ENCODE measurements at regions not wholly inside any gene's neighbourhood (a gene's known extent, or its start where the extent isn't known, plus 50 kb on each side); places are given as distances from the start of the nearest gene placed in this dataset.

DNA sequence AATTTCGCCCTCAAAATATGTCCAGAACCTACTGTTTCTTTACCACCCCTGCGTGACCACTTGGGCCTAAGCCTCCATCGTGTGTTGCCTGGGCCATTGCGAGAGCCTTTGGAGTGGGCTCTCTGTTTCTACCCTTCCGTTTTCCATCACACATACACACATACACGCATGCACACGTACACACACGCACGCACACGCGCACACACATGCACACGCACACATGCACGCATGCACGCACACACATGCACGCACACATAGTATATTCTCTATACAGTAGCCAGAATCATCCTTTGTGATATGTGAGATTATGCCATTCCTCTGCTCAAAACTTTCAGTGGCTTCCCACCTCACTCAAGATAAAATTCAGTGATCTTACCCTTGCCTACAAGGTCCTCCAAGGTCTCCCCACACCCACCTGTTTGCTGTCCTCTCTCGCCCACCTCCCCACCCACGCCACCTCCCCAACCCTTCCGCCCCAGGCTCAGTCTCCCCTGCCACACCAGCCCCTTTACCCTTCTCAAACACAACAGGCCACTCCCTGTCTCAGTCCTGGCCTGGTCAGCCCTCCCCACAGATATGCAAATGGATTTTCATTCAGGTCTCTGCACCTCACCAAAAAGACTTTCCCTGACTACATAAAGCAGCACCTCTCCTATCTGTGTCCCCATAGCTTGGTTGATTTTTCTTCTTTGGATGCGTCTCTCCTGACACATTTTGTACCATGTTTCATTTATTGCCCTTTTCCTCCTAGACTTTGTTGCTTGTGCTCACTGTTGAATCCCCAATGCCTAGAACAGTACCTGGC is 559.6 kb downstream of the CD83 start:
- TF ChIP-seq, protein P1, sequence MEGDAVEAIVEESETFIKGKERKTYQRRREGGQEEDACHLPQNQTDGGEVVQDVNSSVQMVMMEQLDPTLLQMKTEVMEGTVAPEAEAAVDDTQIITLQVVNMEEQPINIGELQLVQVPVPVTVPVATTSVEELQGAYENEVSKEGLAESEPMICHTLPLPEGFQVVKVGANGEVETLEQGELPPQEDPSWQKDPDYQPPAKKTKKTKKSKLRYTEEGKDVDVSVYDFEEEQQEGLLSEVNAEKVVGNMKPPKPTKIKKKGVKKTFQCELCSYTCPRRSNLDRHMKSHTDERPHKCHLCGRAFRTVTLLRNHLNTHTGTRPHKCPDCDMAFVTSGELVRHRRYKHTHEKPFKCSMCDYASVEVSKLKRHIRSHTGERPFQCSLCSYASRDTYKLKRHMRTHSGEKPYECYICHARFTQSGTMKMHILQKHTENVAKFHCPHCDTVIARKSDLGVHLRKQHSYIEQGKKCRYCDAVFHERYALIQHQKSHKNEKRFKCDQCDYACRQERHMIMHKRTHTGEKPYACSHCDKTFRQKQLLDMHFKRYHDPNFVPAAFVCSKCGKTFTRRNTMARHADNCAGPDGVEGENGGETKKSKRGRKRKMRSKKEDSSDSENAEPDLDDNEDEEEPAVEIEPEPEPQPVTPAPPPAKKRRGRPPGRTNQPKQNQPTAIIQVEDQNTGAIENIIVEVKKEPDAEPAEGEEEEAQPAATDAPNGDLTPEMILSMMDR (IDR thresholded peaks at IDR 0.05; ENCODE audit: low read depth, low read length, missing control alignments): no peak
- H3K4me3 ChIP-seq (ENCODE audit: low read depth, low read length): no peak overlapping the region
- in situ Hi-C loops (cut with HindIII; ENCODE audit: low sequenced_read_pairs): no loop called here
- DNase-seq (ENCODE audit: low read depth): no peak

DNA sequence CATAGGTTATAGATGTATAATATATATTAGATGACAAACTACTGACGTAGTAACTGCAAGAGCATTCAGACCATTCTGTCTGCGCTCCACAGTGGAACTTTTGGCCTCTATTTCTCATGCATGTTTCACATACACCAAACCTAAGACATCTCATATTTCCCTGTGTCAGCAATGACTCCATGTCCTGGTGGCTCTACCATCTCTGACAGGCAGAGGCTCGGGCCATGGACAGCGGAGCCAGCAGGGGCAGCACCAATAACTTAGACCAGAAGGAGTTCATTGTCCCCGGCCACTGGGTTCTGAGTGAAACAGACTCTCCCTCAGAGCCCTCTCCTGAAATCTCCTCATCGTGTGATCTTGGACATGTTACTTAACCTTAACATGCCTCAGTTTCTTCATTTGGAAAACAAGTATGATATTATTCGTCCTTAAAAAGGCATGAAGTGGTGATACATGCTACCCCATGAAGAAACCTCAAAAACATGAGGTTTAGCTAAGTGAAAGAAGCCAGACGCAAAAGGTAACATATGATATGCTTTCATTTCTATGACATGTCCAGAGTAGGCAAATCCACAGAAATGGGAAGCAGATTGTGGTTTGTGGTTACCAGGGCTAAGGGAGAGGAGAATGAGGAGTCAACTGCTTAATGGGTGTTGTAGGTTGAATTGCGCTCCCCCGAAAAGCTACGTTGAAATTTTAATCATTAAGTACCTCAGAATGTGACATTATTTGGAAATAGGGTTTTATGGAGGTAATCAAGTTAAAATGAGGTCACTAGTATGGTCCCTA is 564.0 kb upstream of the JARID2 start:
- no peak overlapping the region for H3K4me3 ChIP-seq (ENCODE audit: low read depth, low read length)
- TF ChIP-seq, protein P1 (IDR thresholded peaks at IDR 0.05; ENCODE audit: low read depth, low read length, missing control alignments): no peak
- in situ Hi-C loops (cut with HindIII; ENCODE audit: low sequenced_read_pairs): no loop called here
- no peak for DNase-seq (ENCODE audit: low read depth)

DNA sequence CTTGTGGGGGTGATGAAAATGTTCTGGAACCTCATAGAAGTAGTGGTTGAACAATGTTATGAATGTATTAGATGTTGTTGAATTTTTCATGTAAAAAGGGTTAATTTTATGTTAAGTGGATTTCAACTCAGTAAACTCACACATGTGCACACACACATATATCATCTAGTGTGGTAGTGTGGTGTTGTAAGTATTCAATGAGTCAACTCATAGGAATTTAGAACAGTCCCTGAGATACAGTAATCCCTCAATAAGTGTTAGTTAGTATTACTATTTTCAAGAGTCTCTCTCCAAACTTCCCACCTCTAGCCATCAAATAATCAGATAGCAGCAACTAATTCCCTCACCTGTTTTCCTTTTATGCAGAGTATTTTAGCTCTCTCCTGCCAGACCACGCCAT is 563.1 kb upstream of the JARID2 start:
- in situ Hi-C loops (cut with HindIII; ENCODE audit: low sequenced_read_pairs): no loop called here
- TF ChIP-seq, protein P1 (IDR thresholded peaks at IDR 0.05; ENCODE audit: low read depth, low read length, missing control alignments): no peak
- H3K4me3 ChIP-seq (ENCODE audit: low read depth, low read length): no peak overlapping the region
- no peak for DNase-seq (ENCODE audit: low read depth)

DNA sequence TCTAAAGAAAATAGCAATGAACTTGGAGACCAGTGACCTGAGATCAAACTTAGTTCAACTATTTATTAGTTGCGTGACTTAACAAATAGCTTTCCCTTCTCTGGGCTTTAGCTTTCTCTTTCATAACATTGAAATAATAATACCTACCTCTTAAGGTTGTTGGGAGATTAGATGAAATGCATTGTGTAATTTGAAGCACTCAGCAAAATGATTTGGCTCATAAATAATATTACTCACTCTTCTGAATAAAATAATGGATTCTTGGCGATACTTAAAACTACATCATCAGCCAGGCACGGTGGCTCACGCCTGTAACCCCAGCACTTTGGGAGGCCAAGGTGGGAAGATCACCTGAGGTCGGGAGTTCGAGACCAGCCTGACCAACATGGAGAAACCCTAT is 556.2 kb upstream of the JARID2 start:
- no peak overlapping the region for H3K4me3 ChIP-seq (ENCODE audit: low read depth, low read length)
- TF ChIP-seq, protein P1 (IDR thresholded peaks at IDR 0.05; ENCODE audit: low read depth, low read length, missing control alignments): no peak
- in situ Hi-C loops (cut with HindIII; ENCODE audit: low sequenced_read_pairs): no loop called here
- no peak for DNase-seq (ENCODE audit: low read depth)

DNA sequence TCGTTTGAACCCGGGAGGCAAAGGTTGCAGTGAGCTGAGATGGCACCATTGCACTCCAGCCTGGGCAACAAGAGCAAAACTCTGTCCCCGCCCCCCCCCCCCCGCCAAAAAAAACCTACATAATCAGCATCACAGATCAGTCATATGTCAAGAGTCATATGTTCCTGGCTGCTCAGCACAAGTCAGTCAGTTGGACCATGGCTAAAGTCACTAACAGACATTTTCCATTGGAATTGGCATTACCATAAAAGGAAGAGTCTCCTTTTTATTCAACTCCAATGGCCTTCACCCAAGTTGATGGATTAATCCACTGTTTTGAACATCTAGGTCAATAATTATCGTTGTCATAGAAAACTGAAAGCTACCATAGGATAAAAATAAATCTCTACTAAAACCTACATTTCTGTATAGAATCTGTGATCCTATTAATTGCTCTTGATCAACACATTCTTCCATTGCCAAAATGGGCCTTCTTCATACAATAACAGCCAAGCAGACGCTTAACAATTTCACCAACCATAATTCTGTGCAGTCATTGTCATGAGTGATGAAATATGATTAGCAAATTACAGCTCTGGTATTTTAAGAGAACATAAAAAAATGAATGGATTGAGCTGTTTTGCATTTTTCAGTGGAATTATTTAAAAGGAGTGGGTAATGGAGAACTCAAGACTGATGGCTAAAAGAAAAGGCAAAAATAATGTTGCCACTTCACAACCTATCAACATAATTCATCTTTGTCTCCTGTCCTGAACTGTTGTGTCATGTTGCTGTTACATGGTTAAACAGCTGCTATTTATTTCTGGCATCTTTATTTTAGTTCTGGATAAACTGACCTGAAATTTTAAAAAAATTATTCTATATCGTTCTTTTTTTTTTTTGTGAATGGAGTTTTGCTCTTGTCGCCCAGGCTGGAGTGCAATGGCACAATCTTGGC is 555.5 kb upstream of the JARID2 start:
- TF ChIP-seq, protein P1 (IDR thresholded peaks at IDR 0.05; ENCODE audit: low read depth, low read length, missing control alignments): no peak
- in situ Hi-C loops (cut with HindIII; ENCODE audit: low sequenced_read_pairs): no loop called here
- H3K4me3 ChIP-seq (ENCODE audit: low read depth, low read length): no peak overlapping the region
- DNase-seq (ENCODE audit: low read depth): no peak

DNA sequence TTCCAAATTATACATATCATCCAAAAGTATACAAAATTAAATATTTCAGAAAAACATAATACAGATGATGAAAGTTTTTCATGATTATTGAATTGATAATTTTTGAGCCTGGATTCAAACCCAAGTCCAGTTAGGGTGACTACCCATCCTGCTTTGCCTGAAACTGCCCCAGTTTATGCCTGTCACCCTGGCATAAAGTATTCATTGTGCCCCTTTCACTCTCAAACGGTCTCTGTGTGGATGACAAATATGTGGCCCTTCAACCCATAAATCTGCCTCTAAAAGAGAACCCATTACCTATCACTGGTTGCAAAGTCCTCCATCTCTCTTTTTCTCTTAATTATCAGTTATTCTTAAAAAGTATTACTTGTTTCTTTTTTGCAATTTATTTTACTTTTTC is 553.7 kb upstream of the JARID2 start:
- in situ Hi-C loops (cut with HindIII; ENCODE audit: low sequenced_read_pairs): no loop called here
- TF ChIP-seq, protein P1 (IDR thresholded peaks at IDR 0.05; ENCODE audit: low read depth, low read length, missing control alignments): no peak
- DNase-seq (ENCODE audit: low read depth): no peak
- H3K4me3 ChIP-seq (ENCODE audit: low read depth, low read length): no peak overlapping the region

Measured in astrocyte of the cerebellum (primary cell).